ENCODE measurements at regions not wholly inside any gene's neighbourhood (a gene's known extent, or its start where the extent isn't known, plus 50 kb on each side); places are given as distances from the start of the nearest gene placed in this dataset.

DNA sequence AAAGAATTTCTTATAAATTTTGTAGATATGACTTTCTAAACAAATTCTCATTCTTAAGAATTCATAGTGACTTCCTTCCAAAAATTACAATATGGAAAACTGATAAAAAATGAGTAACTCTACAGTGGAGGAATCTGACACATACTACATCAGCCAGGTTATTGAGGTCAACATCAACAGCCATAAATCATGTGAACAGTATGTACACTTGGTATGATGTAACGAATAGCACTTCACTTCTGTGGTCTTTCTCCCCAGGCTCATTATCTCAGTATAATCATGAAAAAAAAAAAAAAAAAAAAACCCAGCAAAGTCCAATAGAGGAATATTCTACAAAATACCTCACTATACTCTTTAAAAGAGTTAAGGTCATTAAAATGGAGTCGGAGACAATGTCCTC is 111.2 kb upstream of the SUCLG2 start:
- Histone ChIP-seq H3K4me3 (no peak overlapping the region), H3K4me1 (no peaks in the 10 kb centered on the region), H3K36me3 (no peaks in the 10 kb centered on the region), H3K27ac (no peak overlapping the region), H3K9me3 (peaks cover 0 to 21% (median 0%) of the 10 kb centered on the region in 3 donors), H3K27me3 (no peaks in the 10 kb centered on the region)
- no peak for DNase-seq
- WGBS, 2 donors: 46 to 63% methylated on average over 2 of the region's 2 CpGs
- intact Hi-C loops (cut with DNase I): no loop called here
- TF ChIP-seq, protein P1, sequence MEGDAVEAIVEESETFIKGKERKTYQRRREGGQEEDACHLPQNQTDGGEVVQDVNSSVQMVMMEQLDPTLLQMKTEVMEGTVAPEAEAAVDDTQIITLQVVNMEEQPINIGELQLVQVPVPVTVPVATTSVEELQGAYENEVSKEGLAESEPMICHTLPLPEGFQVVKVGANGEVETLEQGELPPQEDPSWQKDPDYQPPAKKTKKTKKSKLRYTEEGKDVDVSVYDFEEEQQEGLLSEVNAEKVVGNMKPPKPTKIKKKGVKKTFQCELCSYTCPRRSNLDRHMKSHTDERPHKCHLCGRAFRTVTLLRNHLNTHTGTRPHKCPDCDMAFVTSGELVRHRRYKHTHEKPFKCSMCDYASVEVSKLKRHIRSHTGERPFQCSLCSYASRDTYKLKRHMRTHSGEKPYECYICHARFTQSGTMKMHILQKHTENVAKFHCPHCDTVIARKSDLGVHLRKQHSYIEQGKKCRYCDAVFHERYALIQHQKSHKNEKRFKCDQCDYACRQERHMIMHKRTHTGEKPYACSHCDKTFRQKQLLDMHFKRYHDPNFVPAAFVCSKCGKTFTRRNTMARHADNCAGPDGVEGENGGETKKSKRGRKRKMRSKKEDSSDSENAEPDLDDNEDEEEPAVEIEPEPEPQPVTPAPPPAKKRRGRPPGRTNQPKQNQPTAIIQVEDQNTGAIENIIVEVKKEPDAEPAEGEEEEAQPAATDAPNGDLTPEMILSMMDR (IDR thresholded peaks at IDR 0.05): no peak
- TF ChIP-seq POLR2A (IDR thresholded peaks at IDR 0.05): no peak

GRCh38 chr3:67745296-67745695 is 90.9 kb upstream of the SUCLG2 start:
- intact Hi-C loops (cut with DNase I): no loop called here
- H3K4me1 ChIP-seq: no peaks in the 10 kb centered on the region
- no peak for TF ChIP-seq POLR2A (IDR thresholded peaks at IDR 0.05)
- TF ChIP-seq, protein P1 (IDR thresholded peaks at IDR 0.05): no peak
- no peak for DNase-seq
- no peak overlapping the region for H3K4me3 ChIP-seq
- WGBS, 2 donors: 69 to 82% methylated on average over 1 of the region's 1 CpG
- no peaks in the 10 kb centered on the region for H3K36me3 ChIP-seq
- H3K9me3 ChIP-seq: no peaks in the 10 kb centered on the region
- H3K27me3 ChIP-seq: no peaks in the 10 kb centered on the region
- no peak overlapping the region for H3K27ac ChIP-seq

GRCh38 chr3:67744699-67745098 is 90.3 kb upstream of the SUCLG2 start:
- DNase-seq: no peak
- Histone ChIP-seq H3K4me3 (no peak overlapping the region), H3K36me3 (no peaks in the 10 kb centered on the region), H3K9me3 (no peaks in the 10 kb centered on the region), H3K27me3 (no peaks in the 10 kb centered on the region), H3K27ac (no peak overlapping the region), H3K4me1 (no peaks in the 10 kb centered on the region)
- intact Hi-C loops (cut with DNase I): no loop called here
- TF ChIP-seq, protein P1 (IDR thresholded peaks at IDR 0.05): no peak
- TF ChIP-seq POLR2A (IDR thresholded peaks at IDR 0.05): no peak

- no peaks in the 10 kb centered on the region for H3K27me3 ChIP-seq
- intact Hi-C loops (cut with DNase I): no loop called here
Observed at GRCh38 chr3:67739851-67740250, 85.4 kb upstream of the SUCLG2 start.

GRCh38 chr3:67737906-67738865 is 83.8 kb upstream of the SUCLG2 start:
- DNase-seq: no peak
- intact Hi-C loops (cut with DNase I): no loop called here
- no peaks in the 10 kb centered on the region for H3K36me3 ChIP-seq

More at GRCh38 chr3:67739851-67740250, 85.4 kb upstream of the SUCLG2 start:
- Histone ChIP-seq H3K9me3 (no peaks in the 10 kb centered on the region), H3K4me1 (no peaks in the 10 kb centered on the region), H3K27ac (no peak overlapping the region), H3K36me3 (no peaks in the 10 kb centered on the region), H3K4me3 (no peak overlapping the region)
- TF ChIP-seq POLR2A (IDR thresholded peaks at IDR 0.05): no peak
- TF ChIP-seq, protein P1 (IDR thresholded peaks at IDR 0.05): no peak
- DNase-seq: no peak

More at GRCh38 chr3:67737906-67738865, 83.8 kb upstream of the SUCLG2 start:
- H3K4me3 ChIP-seq: no peak overlapping the region
- no peaks in the 10 kb centered on the region for H3K4me1 ChIP-seq
- TF ChIP-seq POLR2A (IDR thresholded peaks at IDR 0.05): no peak
- TF ChIP-seq, protein P1 (IDR thresholded peaks at IDR 0.05): no peak
- no peak overlapping the region for H3K27ac ChIP-seq
- 86 to 88% methylated on average over 9 of the region's 9 CpGs for WGBS, 2 donors
- H3K9me3 ChIP-seq: no peaks in the 10 kb centered on the region
- H3K27me3 ChIP-seq: no peaks in the 10 kb centered on the region
